DOHH2 (cell line): ENCODE measurements at regions not wholly inside any gene's neighbourhood (a gene's known extent, or its start where the extent isn't known, plus 50 kb on each side); places are given as distances from the start of the nearest gene placed in this dataset.

Experiments used
- H3F3A ChIP-seq: fragments of 200-600 bp; sonication (generic), shearing (Covaris generic); 2 replicates; pipeline ENCODE4 v1.6.0; 2016; ENCODE audit warnings: antibody characterized with exemption, mild to moderate bottlenecking; ENCODE audit not compliant: control insufficient read depth, insufficient read depth
- H3K27ac ChIP-seq: fragments of 200-600 bp; sonication (generic); 2 replicates; pipeline ENCODE4 v1.5.1; 2014; ENCODE audit warnings: low read depth, mild to moderate bottlenecking, low read length, moderate library complexity
- H3K27me3 ChIP-seq: fragments of 200-600 bp; sonication (generic); 2 replicates; pipeline ENCODE4 v1.6.1; 2014; ENCODE audit warnings: mild to moderate bottlenecking, low read length, mixed read lengths; ENCODE audit not compliant: control insufficient read depth
- H3K36me3 ChIP-seq: fragments of 200-600 bp; sonication (generic); 2 replicates; pipeline ENCODE4 v1.6.1; 2014; ENCODE audit warnings: mild to moderate bottlenecking, low read length, moderate library complexity, mixed read lengths; ENCODE audit not compliant: control insufficient read depth
- H3K4me1 ChIP-seq: fragments of 200-600 bp; sonication (generic); 2 replicates; pipeline ENCODE4 v1.6.1; 2014; ENCODE audit warnings: mild to moderate bottlenecking, low read length, mixed read lengths; ENCODE audit not compliant: control insufficient read depth
- H3K4me2 ChIP-seq: fragments of 200-600 bp; sonication (generic); 2 replicates; pipeline ENCODE4 v1.6.0; 2014; ENCODE audit warnings: mild to moderate bottlenecking, low read length, moderate library complexity
- H3K4me3 ChIP-seq: fragments of 200-600 bp; sonication (generic); 2 replicates; pipeline ENCODE4 v1.5.1; 2014; ENCODE audit warnings: mild to moderate bottlenecking, low read length, mixed read lengths
- H3K79me2 ChIP-seq: fragments of 200-600 bp; sonication (generic); 2 replicates; pipeline ENCODE4 v1.6.1; 2014; ENCODE audit warnings: mild to moderate bottlenecking, low read length, mixed read lengths; ENCODE audit not compliant: control insufficient read depth
- H3K9me2 ChIP-seq: fragments of 200-600 bp; sonication (generic); replicated peaks from 2 replicates; pipeline ENCODE4 v1.6.1; 2014; ENCODE audit warnings: mild to moderate bottlenecking, low read length, mixed read lengths; ENCODE audit not compliant: control insufficient read depth
- H3K9me3 ChIP-seq: fragments of 200-600 bp; sonication (generic); 2 replicates; pipeline ENCODE4 v1.6.1; 2014; ENCODE audit warnings: antibody characterized with exemption, low read length, mixed read lengths; ENCODE audit not compliant: control insufficient read depth, insufficient read depth
- H4K20me1 ChIP-seq: fragments of 200-600 bp; sonication (generic); 2 replicates; pipeline ENCODE4 v1.6.0; 2014; ENCODE audit warnings: low read depth, mild to moderate bottlenecking, antibody characterized with exemption, low read length, moderate library complexity; ENCODE audit not compliant: control insufficient read depth, insufficient read depth
- CTCF ChIP-seq: fragments of 200-600 bp; sonication (generic); IDR thresholded peaks from one replicate; pipeline ENCODE4 v1.5.1; 2014; ENCODE audit warnings: antibody characterized with exemption, mild to moderate bottlenecking, low read depth, low read length; ENCODE audit not compliant: poor library complexity, severe bottlenecking
- EZH2phosphoT487 ChIP-seq: fragments of 200-600 bp; sonication (generic); IDR thresholded peaks from 2 replicates; pipeline ENCODE4 v1.6.1; 2017; ENCODE audit warnings: borderline replicate concordance, mild to moderate bottlenecking, antibody characterized with exemption, low read length, moderate library complexity, mixed read lengths

DNA sequence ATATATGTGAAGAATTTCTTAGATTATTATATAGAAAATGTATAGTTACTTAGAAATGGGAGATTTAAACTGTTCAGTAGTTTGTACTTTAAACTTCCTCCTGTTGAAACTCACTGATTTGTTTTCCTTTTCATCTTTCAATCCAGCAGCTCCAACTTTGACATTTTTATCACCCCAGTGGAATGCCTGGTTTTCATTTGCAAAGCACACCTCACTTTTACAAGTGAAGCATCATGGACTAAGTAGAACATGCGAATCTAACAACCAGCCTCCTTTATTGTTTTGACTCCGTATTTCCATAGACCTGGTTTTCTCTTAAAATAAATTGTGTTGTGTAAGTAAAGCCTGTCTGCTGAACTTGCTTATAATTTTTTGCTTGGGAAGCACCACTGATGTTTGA lies 97.8 kb upstream of the ROBO2 start:
- H4K20me1 ChIP-seq, result no peaks in the 10 kb centered on the region
- no peaks in the 10 kb centered on the region for H3K27me3 ChIP-seq
- no peaks in the 10 kb centered on the region for H3K4me1 ChIP-seq
- H3K9me2 ChIP-seq, result no peaks in the 10 kb centered on the region
- no peak overlapping the region for H3K27ac ChIP-seq
- H3F3A ChIP-seq, result no peaks in the 10 kb centered on the region
- H3K36me3 ChIP-seq, result no peaks in the 10 kb centered on the region
- no peaks in the 10 kb centered on the region for H3K79me2 ChIP-seq
- no peaks in the 10 kb centered on the region for H3K9me3 ChIP-seq
- H3K4me2 ChIP-seq, result no peak overlapping the region
- TF ChIP-seq EZH2phosphoT487, result no peak
- no peak for TF ChIP-seq CTCF
- H3K4me3 ChIP-seq, result no peak overlapping the region

DNA sequence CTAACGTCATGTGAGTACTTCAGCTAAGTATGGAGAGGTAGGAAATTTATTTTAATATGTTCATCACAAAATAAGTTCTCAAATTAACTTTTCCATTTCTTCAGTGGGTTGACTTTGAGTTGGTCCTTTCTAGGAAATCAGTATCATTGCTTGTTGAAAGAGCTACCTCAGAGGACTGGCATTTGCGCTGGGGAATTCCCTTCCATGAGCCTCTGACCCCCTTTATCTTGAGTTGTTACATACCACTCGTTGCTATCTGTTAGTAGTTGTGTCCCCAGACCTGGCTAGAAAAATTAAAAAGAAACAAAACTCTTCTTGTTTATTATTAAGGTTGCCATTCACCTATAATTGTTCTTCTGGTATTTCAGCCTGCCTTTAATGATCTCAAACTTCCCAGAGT lies 96.8 kb upstream of the ROBO2 start:
- TF ChIP-seq CTCF, result no peak
- TF ChIP-seq EZH2phosphoT487, result no peak
- H3F3A ChIP-seq, result no peaks in the 10 kb centered on the region
- no peaks in the 10 kb centered on the region for H3K9me3 ChIP-seq
- H3K79me2 ChIP-seq, result no peaks in the 10 kb centered on the region
- no peaks in the 10 kb centered on the region for H3K27me3 ChIP-seq
- H3K4me2 ChIP-seq, result no peak overlapping the region
- no peaks in the 10 kb centered on the region for H3K36me3 ChIP-seq
- H3K4me3 ChIP-seq, result no peak overlapping the region
- H3K9me2 ChIP-seq, result no peaks in the 10 kb centered on the region
- no peaks in the 10 kb centered on the region for H4K20me1 ChIP-seq
- H3K4me1 ChIP-seq, result no peaks in the 10 kb centered on the region
- H3K27ac ChIP-seq, result no peak overlapping the region

DNA sequence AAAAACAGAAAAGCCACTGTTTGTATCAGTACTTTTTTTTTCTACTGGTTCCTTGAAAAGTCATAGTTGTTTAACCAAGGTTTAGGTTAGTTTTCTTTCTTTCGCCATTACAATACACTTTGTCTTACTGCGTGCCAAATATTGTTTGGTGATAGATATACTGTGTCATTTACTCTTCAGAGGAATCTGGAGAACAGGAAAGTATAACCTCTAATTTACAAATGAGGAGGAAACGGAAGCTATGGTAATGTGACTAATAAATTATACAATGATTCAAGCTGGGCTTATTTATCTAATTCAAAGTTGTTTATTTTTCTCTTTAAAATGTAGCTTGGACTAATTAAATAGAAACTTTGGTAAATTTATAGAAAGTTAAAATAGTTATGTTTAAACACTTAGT lies 96.2 kb upstream of the ROBO2 start:
- no peak overlapping the region for H3K4me3 ChIP-seq
- no peak overlapping the region for H3K27ac ChIP-seq
- H4K20me1 ChIP-seq, result no peaks in the 10 kb centered on the region
- H3K36me3 ChIP-seq, result no peaks in the 10 kb centered on the region
- H3K9me3 ChIP-seq, result no peaks in the 10 kb centered on the region
- no peaks in the 10 kb centered on the region for H3K9me2 ChIP-seq
- H3K4me2 ChIP-seq, result no peak overlapping the region
- H3K4me1 ChIP-seq, result no peaks in the 10 kb centered on the region
- H3F3A ChIP-seq, result no peaks in the 10 kb centered on the region
- no peak for TF ChIP-seq EZH2phosphoT487
- TF ChIP-seq CTCF, result no peak
- H3K27me3 ChIP-seq, result no peaks in the 10 kb centered on the region
- no peaks in the 10 kb centered on the region for H3K79me2 ChIP-seq

- H3K4me3 ChIP-seq, result no peak overlapping the region
- no peaks in the 10 kb centered on the region; the same call in 1 of the 2 replicates for H3K9me3 ChIP-seq
- no peak overlapping the region for H3K27ac ChIP-seq
- TF ChIP-seq EZH2phosphoT487 (no peak), CTCF (no peak)
- H3K4me1 ChIP-seq, result no peaks in the 10 kb centered on the region
- no peaks in the 10 kb centered on the region for H3K27me3 ChIP-seq
- H3K4me2 ChIP-seq, result no peak overlapping the region
- H4K20me1 ChIP-seq, result no peaks in the 10 kb centered on the region
- no peaks in the 10 kb centered on the region for H3K9me2 ChIP-seq
- no peaks in the 10 kb centered on the region for H3K79me2 ChIP-seq
- no peaks in the 10 kb centered on the region for H3K36me3 ChIP-seq
- H3F3A ChIP-seq, result no peaks in the 10 kb centered on the region
Measured at GRCh38 chr3:76949033-76949432, 90.9 kb upstream of the ROBO2 start.
